HG03520 (cell line): ENCODE measurements at regions not wholly inside any gene's neighbourhood (a gene's known extent, or its start where the extent isn't known, plus 50 kb on each side); places are given as distances from the start of the nearest gene placed in this dataset.

Experiments used
- ATAC-seq: cut with Tn5 transposase; IDR thresholded peaks from one replicate; pipeline ENCODE4 v1.9.1; 2021; ENCODE audit warnings: mild to moderate bottlenecking, moderate library complexity; ENCODE audit not compliant: unreplicated experiment

GRCh38 chr6:134512981-134513391, 195.1 kb upstream of the SGK1 start:
- ATAC-seq, result no peak

GRCh38 chr6:134511984-134512683, 194.2 kb upstream of the SGK1 start:
- ATAC-seq, result no peak

GRCh38 chr6:134510920-134511319, 193.0 kb upstream of the SGK1 start:
- no peak for ATAC-seq

GRCh38 chr6:134510142-134510541, 192.2 kb upstream of the SGK1 start:
- no peak for ATAC-seq

GRCh38 chr6:134508862-134509498, 191.1 kb upstream of the SGK1 start:
- ATAC-seq, result no peak

- no peak for ATAC-seq
These were observed 188.2 kb upstream of the SGK1 start for GRCh38 chr6:134506162-134506561.

- ATAC-seq, result no peak
These were observed 185.8 kb upstream of the SGK1 start for GRCh38 chr6:134503585-134504281.

GRCh38 chr6:134502614-134503549, 185.0 kb upstream of the SGK1 start:
- no peak for ATAC-seq

GRCh38 chr6:134495890-134496248, 178.0 kb upstream of the SGK1 start:
- no peak for ATAC-seq

- ATAC-seq, result no peak
These were observed 177.4 kb upstream of the SGK1 start for GRCh38 chr6:134495203-134495889.

- no peak for ATAC-seq
These were observed 175.9 kb upstream of the SGK1 start for GRCh38 chr6:134493789-134494188.

- ATAC-seq, result no peak
These were observed 173.6 kb upstream of the SGK1 start for GRCh38 chr6:134491477-134491876.

GRCh38 chr6:134482593-134483270, 164.8 kb upstream of the SGK1 start:
- no peak for ATAC-seq

- no peak for ATAC-seq
These were observed 164.1 kb upstream of the SGK1 start for GRCh38 chr6:134481966-134482365.

GRCh38 chr6:134480593-134480992, 162.7 kb upstream of the SGK1 start:
- ATAC-seq, result no peak

GRCh38 chr6:134478764-134479399, 161.0 kb upstream of the SGK1 start:
- ATAC-seq, result no peak

GRCh38 chr6:134477991-134478635, 160.2 kb upstream of the SGK1 start:
- ATAC-seq, result no peak

- ATAC-seq, result no peak
These were observed 157.0 kb upstream of the SGK1 start for GRCh38 chr6:134474955-134475354.

- ATAC-seq, result no peak
These were observed 154.7 kb upstream of the SGK1 start for GRCh38 chr6:134472661-134473060.
